C4-2B (cell line): ENCODE measurements at regions not wholly inside any gene's neighbourhood (a gene's known extent, or its start where the extent isn't known, plus 50 kb on each side); places are given as distances from the start of the nearest gene placed in this dataset.

Source experiments
- ZFX ChIP-seq: fragments of 450-650 bp; IDR thresholded peaks from 2 replicates; pipeline ENCODE4 v1.6.1; 2017
- TF ChIP-seq, protein P1 (sequence below): fragments of 450-650 bp; conservative IDR thresholded peaks from 2 replicates; pipeline ENCODE4 v1.5.1; 2017; ENCODE audit warnings: mild to moderate bottlenecking

DNA sequence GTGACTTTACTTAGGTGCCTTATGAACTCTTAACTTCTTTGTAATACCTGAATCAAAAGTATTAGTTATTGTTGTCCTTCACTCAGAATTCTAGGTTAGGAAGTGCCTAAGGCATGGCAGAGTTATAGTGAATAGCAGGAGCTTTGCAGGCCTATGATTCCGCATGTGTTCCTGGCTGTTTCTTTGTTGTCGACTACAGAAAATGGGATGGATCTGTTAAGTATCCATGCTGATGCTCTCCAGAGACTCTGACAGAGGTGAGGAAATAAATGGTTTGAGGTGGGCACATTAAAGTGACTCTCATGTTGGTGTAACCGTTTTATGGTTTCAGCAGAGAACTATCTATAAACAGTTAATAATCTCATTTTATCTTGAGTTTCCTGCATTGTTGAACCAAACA, 1601.3 kb downstream of the PCDH7 start:
- TF ChIP-seq, protein P1, sequence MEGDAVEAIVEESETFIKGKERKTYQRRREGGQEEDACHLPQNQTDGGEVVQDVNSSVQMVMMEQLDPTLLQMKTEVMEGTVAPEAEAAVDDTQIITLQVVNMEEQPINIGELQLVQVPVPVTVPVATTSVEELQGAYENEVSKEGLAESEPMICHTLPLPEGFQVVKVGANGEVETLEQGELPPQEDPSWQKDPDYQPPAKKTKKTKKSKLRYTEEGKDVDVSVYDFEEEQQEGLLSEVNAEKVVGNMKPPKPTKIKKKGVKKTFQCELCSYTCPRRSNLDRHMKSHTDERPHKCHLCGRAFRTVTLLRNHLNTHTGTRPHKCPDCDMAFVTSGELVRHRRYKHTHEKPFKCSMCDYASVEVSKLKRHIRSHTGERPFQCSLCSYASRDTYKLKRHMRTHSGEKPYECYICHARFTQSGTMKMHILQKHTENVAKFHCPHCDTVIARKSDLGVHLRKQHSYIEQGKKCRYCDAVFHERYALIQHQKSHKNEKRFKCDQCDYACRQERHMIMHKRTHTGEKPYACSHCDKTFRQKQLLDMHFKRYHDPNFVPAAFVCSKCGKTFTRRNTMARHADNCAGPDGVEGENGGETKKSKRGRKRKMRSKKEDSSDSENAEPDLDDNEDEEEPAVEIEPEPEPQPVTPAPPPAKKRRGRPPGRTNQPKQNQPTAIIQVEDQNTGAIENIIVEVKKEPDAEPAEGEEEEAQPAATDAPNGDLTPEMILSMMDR = no peak
- no peak for TF ChIP-seq ZFX
